ENCODE measurements at regions not wholly inside any gene's neighbourhood (a gene's known extent, or its start where the extent isn't known, plus 50 kb on each side); places are given as distances from the start of the nearest gene placed in this dataset.

DNA sequence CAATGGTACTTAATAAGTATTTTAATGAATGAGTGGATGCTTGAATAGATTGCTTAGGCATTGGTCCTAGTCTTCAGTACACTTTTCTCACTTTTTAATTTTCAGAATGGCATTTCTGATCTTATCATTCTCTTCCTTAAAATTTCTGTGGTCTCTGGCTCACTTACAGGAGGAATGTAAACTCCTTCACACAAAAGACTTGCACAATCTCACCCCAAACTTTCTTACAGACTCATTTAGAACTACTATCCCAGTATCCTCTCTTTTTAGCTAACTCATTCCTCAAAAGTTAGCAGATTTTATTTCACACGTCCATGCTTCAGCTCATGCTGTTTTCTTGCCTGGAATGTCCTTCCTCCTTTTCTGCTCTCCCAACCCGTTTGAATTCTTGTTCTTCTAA is 350.1 kb downstream of the GRXCR1 start:
- no peak overlapping the region for H2AFZ ChIP-seq (ENCODE audit: low read depth, low read length)
- CTCF ChIA-PET = interaction anchor here (0.7 kb wide), 1 partner anchor 163 kb away, joined by 3 read pairs; no protein-coding TSS in a partner anchor
- no TSS peak for BruUV-seq (replicated peaks)

More for the DNA sequence above, 350.1 kb downstream of the GRXCR1 start:
- Histone ChIP-seq H3K27me3 (ENCODE audit: control insufficient read depth in 2 of 2, insufficient read depth in 2 of 2, low read length in 2 of 2) (no peaks in the 10 kb centered on the region), H4K20me1 (replicated peaks; ENCODE audit: control insufficient read depth, extremely low read depth, insufficient read depth, low read length) (no peaks in the 10 kb centered on the region), H3K4me1 (ENCODE audit: control insufficient read depth, extremely low read depth, insufficient read depth, low read length) (no peaks in the 10 kb centered on the region), H3K27ac (ENCODE audit: insufficient read depth, low read depth, low read length) (no peak overlapping the region), H3K79me2 (ENCODE audit: control insufficient read depth, insufficient read depth, low read length) (no peaks in the 10 kb centered on the region), H3K4me2 (ENCODE audit: insufficient read depth, low read length) (no peak overlapping the region), H3K36me3 (ENCODE audit: control insufficient read depth in 2 of 2, extremely low read depth in 1 of 2, insufficient read depth in 2 of 2, low read length in 2 of 2) (no peaks in the 10 kb centered on the region), H3K9ac (replicated peaks; ENCODE audit: extremely low read depth, insufficient read depth, low read length) (no peak overlapping the region), H3K4me3 (replicated peaks in 1 of 3; ENCODE audit: insufficient read depth in 1 of 3, low read depth in 1 of 3, low read length in 3 of 3) (no peak overlapping the region), H3K9me1 (replicated peaks; ENCODE audit: control insufficient read depth, extremely low read depth, insufficient read depth, low read length) (no peaks in the 10 kb centered on the region), H3K9me3 (replicated peaks; ENCODE audit: control insufficient read depth, insufficient read depth, low read length) (no peaks in the 10 kb centered on the region)
- no peak for DNase-seq (ENCODE audit: low read depth, low spot score)
- no peak for TF ChIP-seq GATA2 (IDR thresholded peaks at IDR 0.05; ENCODE audit: insufficient read depth, insufficient read length, low read depth, low read length)
- no peak for TF ChIP-seq FOS (IDR thresholded peaks at IDR 0.05; ENCODE audit: borderline replicate concordance, insufficient read depth, low read length)
- TF ChIP-seq MYC (IDR thresholded peaks at IDR 0.05; ENCODE audit: low read depth, low read length) = no peak
- TF ChIP-seq POLR2A (IDR thresholded peaks at IDR 0.05; ENCODE audit: low read depth, low read length) = no peak
- TF ChIP-seq JUN (IDR thresholded peaks at IDR 0.05; ENCODE audit: borderline replicate concordance, insufficient read depth, insufficient read length, low read depth) = no peak
- TF ChIP-seq, protein P1, sequence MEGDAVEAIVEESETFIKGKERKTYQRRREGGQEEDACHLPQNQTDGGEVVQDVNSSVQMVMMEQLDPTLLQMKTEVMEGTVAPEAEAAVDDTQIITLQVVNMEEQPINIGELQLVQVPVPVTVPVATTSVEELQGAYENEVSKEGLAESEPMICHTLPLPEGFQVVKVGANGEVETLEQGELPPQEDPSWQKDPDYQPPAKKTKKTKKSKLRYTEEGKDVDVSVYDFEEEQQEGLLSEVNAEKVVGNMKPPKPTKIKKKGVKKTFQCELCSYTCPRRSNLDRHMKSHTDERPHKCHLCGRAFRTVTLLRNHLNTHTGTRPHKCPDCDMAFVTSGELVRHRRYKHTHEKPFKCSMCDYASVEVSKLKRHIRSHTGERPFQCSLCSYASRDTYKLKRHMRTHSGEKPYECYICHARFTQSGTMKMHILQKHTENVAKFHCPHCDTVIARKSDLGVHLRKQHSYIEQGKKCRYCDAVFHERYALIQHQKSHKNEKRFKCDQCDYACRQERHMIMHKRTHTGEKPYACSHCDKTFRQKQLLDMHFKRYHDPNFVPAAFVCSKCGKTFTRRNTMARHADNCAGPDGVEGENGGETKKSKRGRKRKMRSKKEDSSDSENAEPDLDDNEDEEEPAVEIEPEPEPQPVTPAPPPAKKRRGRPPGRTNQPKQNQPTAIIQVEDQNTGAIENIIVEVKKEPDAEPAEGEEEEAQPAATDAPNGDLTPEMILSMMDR (IDR thresholded peaks at IDR 0.05; ENCODE audit: extremely low read depth in 1 of 2, insufficient read depth in 1 of 2, low read depth in 1 of 2, low read length in 2 of 2) = no peak
- no peak for TF ChIP-seq POLR2AphosphoS5 (IDR thresholded peaks at IDR 0.05; ENCODE audit: insufficient read depth, low read depth, low read length)
- TF ChIP-seq, protein P2, sequence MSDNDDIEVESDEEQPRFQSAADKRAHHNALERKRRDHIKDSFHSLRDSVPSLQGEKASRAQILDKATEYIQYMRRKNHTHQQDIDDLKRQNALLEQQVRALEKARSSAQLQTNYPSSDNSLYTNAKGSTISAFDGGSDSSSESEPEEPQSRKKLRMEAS (IDR thresholded peaks at IDR 0.05; ENCODE audit: insufficient read depth, insufficient read length) = no peak
- TF ChIP-seq EZH2 (IDR thresholded peaks at IDR 0.05; ENCODE audit: borderline replicate concordance, low read depth, low read length, severe bottlenecking) = no peak
- dilution Hi-C loops (cut with MboI; ENCODE audit: extremely low pct_ligation_motif_present, low sequenced_read_pairs) = no loop called here
- FAIRE-seq = no peak
- intact Hi-C loops (cut with micrococcal nuclease) = no loop called here
- POLR2A ChIA-PET = no interaction called here
